ENCODE measurements at regions not wholly inside any gene's neighbourhood (a gene's known extent, or its start where the extent isn't known, plus 50 kb on each side); places are given as distances from the start of the nearest gene placed in this dataset.

GRCh38 chr21:30028537-30028936 is 88.7 kb upstream of the GRIK1 start:
- intact Hi-C loops (cut with micrococcal nuclease) = no loop called here
- BruUV-seq (replicated peaks) = no TSS peak
- no peak for ATAC-seq
- Histone ChIP-seq H3K4me3 (no peak overlapping the region), H3K27ac (ENCODE audit: extremely low read depth, low read depth, low read length) (no peak overlapping the region), H3K36me3 (ENCODE audit: control insufficient read depth, insufficient read depth, low read length) (no peaks in the 10 kb centered on the region), H3K27me3 (ENCODE audit: control insufficient read depth in 2 of 2, insufficient read depth in 2 of 2, low read length in 2 of 2) (no peaks in the 10 kb centered on the region), H3K9me1 (ENCODE audit: control insufficient read depth, insufficient read depth, low read length) (no peaks in the 10 kb centered on the region), H3K79me2 (ENCODE audit: control insufficient read depth, insufficient read depth, low read length) (no peaks in the 10 kb centered on the region), H3K9me3 (replicated peaks; ENCODE audit: control insufficient read depth, insufficient read depth, low read depth, low read length) (no peaks in the 10 kb centered on the region), H3K4me1 (replicated peaks in 1 of 2; ENCODE audit: control insufficient read depth in 2 of 2, insufficient read depth in 2 of 2, low read length in 2 of 2) (no peaks in the 10 kb centered on the region), H3K9ac (ENCODE audit: insufficient read depth in 1 of 2, low read depth in 2 of 2, low read length in 2 of 2) (no peak overlapping the region), H2AFZ (ENCODE audit: low read depth, low read length) (no peak overlapping the region), H4K20me1 (replicated peaks; ENCODE audit: control insufficient read depth, insufficient read depth, low read length) (no peaks in the 10 kb centered on the region), H3K4me2 (ENCODE audit: insufficient read depth, low read length) (no peak overlapping the region)
- CTCF ChIA-PET (ENCODE audit: low intra/inter-chr PET ratio) = no interaction called here
- TF ChIP-seq NR2C2 (CRISPR knock-in tag; IDR thresholded peaks at IDR 0.05) (no peak), NR2C2 (tag; IDR thresholded peaks at IDR 0.05) (no peak), ZNF77 (CRISPR knock-in tag; IDR thresholded peaks at IDR 0.05) (no peak), MAFF (IDR thresholded peaks at IDR 0.05; ENCODE audit: low read length) (peak; percentile 50; the same call in 1 of the 2 replicates), ZNF316 (IDR thresholded peaks at IDR 0.05) (peak; percentile 75), BRD9 (IDR thresholded peaks at IDR 0.05; ENCODE audit: low read depth, partially characterized antibody) (no peak), C11orf30 (IDR thresholded peaks at IDR 0.05; ENCODE audit: low read depth) (peak; percentile 37; the same call in 1 of the 2 replicates), MAFK (IDR thresholded peaks at IDR 0.05; ENCODE audit: low read length) (peak; percentile 30; the same call in 1 of the 2 replicates), MAFG (tag; conservative IDR thresholded peaks at IDR 0.05) (0 out of 2 replicates have a peak, but pooled peaks have one; percentile 44), MYBL2 (IDR thresholded peaks at IDR 0.05; ENCODE audit: low read depth) (no peak), MYBL2 (CRISPR knock-in tag; IDR thresholded peaks at IDR 0.05; ENCODE audit: borderline replicate concordance) (no peak), CBX2 (IDR thresholded peaks at IDR 0.05; ENCODE audit: insufficient read depth, low read length, poor library complexity, severe bottlenecking) (no peak), RBBP5 (IDR thresholded peaks at IDR 0.05; ENCODE audit: borderline replicate concordance, insufficient read depth, low read length, poor library complexity, severe bottlenecking) (no peak), PTBP1 (IDR thresholded peaks at IDR 0.05; ENCODE audit: low read depth, low read length) (no peak), TAL1 (IDR thresholded peaks at IDR 0.05) (no peak), SMAD4 (CRISPR knock-in tag; conservative IDR thresholded peaks at IDR 0.05) (no peak), PREB (CRISPR knock-in tag; IDR thresholded peaks at IDR 0.05) (no peak)
- TF ChIP-seq, protein P1, sequence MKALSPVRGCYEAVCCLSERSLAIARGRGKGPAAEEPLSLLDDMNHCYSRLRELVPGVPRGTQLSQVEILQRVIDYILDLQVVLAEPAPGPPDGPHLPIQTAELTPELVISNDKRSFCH (CRISPR knock-in tag; IDR thresholded peaks at IDR 0.05) = no peak
- TF ChIP-seq, protein P1 (tag; IDR thresholded peaks at IDR 0.05) = no peak
- WGBS (ENCODE audit: insufficient coverage, low coverage, missing lambda C conversion rate) = 0% methylated on average over 2 of the region's 2 CpGs
- in situ Hi-C loops (cut with MboI) = no loop called here
- POLR2A ChIA-PET = interaction anchor here (0.6 kb wide), 1 partner anchor 1311 kb away, joined by 3 read pairs; no protein-coding TSS in a partner anchor
- FAIRE-seq = no peak
- DNase-seq (ENCODE audit: extremely low read depth in 1 of 4, low spot score in 3 of 4) = no peak

All from K562 (cell line).